ENCODE measurements at regions not wholly inside any gene's neighbourhood (a gene's known extent, or its start where the extent isn't known, plus 50 kb on each side); places are given as distances from the start of the nearest gene placed in this dataset.

DNA sequence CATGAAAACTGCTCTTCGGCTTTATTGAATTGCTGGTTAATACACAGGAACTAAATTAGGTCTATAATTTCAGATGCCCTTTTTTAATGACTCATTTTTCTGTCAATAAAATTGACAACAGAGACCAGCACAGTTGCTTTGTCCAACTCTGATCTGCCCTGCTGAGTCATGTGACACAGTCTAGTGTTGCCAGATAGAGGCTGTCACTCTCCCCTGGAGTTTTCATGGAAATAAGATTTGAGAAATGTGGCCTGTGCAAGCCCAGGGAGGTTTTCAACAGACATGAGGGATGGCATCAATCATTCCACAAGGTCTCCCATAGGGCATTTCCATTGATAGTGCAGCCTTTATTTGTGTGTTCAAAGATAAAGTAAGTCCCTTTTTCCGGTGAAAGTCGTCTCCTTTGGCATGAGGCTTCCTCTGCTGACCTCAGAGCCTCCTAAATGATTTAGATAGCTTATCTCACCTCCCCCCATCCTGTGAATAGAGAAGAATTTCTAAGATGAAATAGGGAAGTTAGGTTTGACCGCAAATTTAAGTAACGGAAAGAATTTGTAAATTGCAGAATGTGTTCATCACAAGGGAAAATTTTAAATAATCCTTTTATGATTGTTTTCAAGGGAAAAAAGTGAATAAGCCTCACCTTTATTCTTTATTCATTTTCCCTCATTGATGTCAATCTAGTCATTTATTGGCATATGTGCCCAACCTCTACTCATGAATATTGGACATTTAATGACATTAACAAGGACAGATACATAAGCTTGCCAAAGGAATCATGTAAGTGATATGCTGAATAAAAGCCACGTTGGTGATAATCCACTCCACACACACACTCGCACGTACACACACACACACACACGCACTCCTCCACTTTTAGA lies 277.7 kb downstream of the ADGB start:
- peak overlapping the region; percentile 72 for H3K4me2 ChIP-seq (replicated peaks; ENCODE audit: extremely low read depth, low read length, poor library complexity, severe bottlenecking)
- no peaks in the 10 kb centered on the region for H3K27me3 ChIP-seq (ENCODE audit: control insufficient read depth in 2 of 2, insufficient read depth in 2 of 2, low read length in 2 of 2)
- peaks cover 0 to 3% (median 0%) of the 10 kb centered on the region in 7 donors for H3K9me3 Mint-ChIP-seq
- peaks cover 41% of the 10 kb centered on the region for H3K4me1 Mint-ChIP-seq
- peak; percentile 54 to 81 (median 74) for DNase-seq
- H3K27me3 Mint-ChIP-seq (ENCODE audit: low read depth in 3 of 3): peaks cover 0 to 3% (median 0%) of the 10 kb centered on the region in 3 donors
- H3K9ac ChIP-seq (ENCODE audit: insufficient read depth, low read length, poor library complexity, severe bottlenecking): peak overlapping the region; percentile 32
- peak overlapping the region; percentile 90 to 99 (median 97) for H3K27ac Mint-ChIP-seq
- H4K20me1 ChIP-seq (ENCODE audit: insufficient read depth, low read length): no peaks in the 10 kb centered on the region
- TF ChIP-seq, protein P1, sequence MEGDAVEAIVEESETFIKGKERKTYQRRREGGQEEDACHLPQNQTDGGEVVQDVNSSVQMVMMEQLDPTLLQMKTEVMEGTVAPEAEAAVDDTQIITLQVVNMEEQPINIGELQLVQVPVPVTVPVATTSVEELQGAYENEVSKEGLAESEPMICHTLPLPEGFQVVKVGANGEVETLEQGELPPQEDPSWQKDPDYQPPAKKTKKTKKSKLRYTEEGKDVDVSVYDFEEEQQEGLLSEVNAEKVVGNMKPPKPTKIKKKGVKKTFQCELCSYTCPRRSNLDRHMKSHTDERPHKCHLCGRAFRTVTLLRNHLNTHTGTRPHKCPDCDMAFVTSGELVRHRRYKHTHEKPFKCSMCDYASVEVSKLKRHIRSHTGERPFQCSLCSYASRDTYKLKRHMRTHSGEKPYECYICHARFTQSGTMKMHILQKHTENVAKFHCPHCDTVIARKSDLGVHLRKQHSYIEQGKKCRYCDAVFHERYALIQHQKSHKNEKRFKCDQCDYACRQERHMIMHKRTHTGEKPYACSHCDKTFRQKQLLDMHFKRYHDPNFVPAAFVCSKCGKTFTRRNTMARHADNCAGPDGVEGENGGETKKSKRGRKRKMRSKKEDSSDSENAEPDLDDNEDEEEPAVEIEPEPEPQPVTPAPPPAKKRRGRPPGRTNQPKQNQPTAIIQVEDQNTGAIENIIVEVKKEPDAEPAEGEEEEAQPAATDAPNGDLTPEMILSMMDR (IDR thresholded peaks at IDR 0.05): no peak
- peak overlapping the region; percentile 51 to 85 for H3K27ac ChIP-seq (ENCODE audit: low read depth in 1 of 2, low read length in 2 of 2)
- H3K79me2 ChIP-seq (ENCODE audit: insufficient read depth, low read length): peaks cover 5% of the 10 kb centered on the region
- H3K36me3 Mint-ChIP-seq: peaks cover 0 to 2% of the 10 kb centered on the region in 2 donors
- no peak overlapping the region for H2AFZ ChIP-seq (ENCODE audit: insufficient read depth, low read depth, low read length, poor library complexity, severe bottlenecking)
- no CpG with 5 or more reads among the region's 9 CpGs for WGBS (ENCODE audit: insufficient coverage)
- no peaks in the 10 kb centered on the region for H3K36me3 ChIP-seq (replicated peaks in 1 of 2; ENCODE audit: control insufficient read depth in 1 of 2, insufficient read depth in 2 of 2, low read length in 2 of 2)
- intact Hi-C loops (cut with micrococcal nuclease): loop anchor here (5.0 kb wide), 1 partner anchor 36 kb away; no protein-coding TSS in a partner anchor
- H3K4me1 ChIP-seq (ENCODE audit: control insufficient read depth in 1 of 2, insufficient read depth in 2 of 2, low read length in 2 of 2): peaks cover 40 to 52% of the 10 kb centered on the region in 2 donors
- H3K4me3 Mint-ChIP-seq: peak overlapping the region in 1 of 2 donors; percentile 81
- peak overlapping the region in 2 of 3 experiments; percentile 27 to 65 for H3K4me3 ChIP-seq (replicated peaks in 1 of 3; ENCODE audit: low read depth in 2 of 3, low read length in 3 of 3)
- H3K9me3 ChIP-seq (replicated peaks in 1 of 2; ENCODE audit: control insufficient read depth in 1 of 2, insufficient read depth in 1 of 2, low read length in 2 of 2): no peaks in the 10 kb centered on the region

DNA sequence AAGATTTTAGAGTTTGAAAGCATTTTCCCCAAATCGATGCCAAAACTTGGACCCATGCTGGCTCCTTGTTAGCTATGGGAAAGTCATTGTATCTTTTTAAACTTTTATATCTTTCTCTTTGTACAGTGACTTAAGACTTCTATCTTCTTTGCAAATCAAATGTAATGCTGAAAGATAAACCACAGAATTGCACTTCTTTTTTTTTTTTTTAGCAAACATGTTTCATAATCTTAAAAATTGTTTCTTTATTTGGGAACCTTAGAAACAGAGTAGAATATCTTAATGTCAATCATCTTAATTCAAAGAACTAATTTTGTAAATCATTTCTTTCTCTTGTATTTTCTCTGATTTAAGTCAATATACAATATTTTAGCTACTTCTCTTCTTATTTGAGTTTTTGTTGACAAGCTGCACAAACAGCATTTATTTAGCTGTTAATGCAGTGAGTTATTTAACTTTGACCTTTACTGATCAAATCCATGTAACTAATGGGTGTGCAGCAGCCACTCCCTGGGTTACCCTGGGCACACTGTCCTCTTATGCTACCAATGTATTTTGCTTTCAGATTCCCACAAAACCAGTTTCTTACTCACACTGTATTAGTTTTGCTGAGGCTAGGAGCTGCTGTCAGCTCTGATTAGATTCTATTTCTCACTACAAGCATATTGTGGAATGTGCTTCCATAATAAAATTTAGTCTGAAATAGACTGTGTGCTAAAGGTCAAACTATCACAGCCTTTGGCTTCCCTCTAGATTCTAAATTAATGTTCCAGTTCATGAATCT lies 279.6 kb downstream of the ADGB start:
- peaks cover 0 to 3% (median 0%) of the 10 kb centered on the region in 3 donors for H3K27me3 Mint-ChIP-seq (ENCODE audit: low read depth in 3 of 3)
- Histone ChIP-seq H2AFZ (ENCODE audit: insufficient read depth, low read depth, low read length, poor library complexity, severe bottlenecking) (no peak overlapping the region), H4K20me1 (ENCODE audit: insufficient read depth, low read length) (no peaks in the 10 kb centered on the region), H3K27me3 (ENCODE audit: control insufficient read depth in 2 of 2, insufficient read depth in 2 of 2, low read length in 2 of 2) (no peaks in the 10 kb centered on the region), H3K9ac (ENCODE audit: insufficient read depth, low read length, poor library complexity, severe bottlenecking) (peak overlapping the region; percentile 38), H3K79me2 (ENCODE audit: insufficient read depth, low read length) (peaks cover 5% of the 10 kb centered on the region), H3K4me1 (ENCODE audit: control insufficient read depth in 1 of 2, insufficient read depth in 2 of 2, low read length in 2 of 2) (peaks cover 40 to 52% of the 10 kb centered on the region in 2 donors), H3K4me3 (replicated peaks in 1 of 3; ENCODE audit: low read depth in 2 of 3, low read length in 3 of 3) (peak overlapping the region in 1 of 3 experiments; percentile 56), H3K27ac (ENCODE audit: low read depth in 1 of 2, low read length in 2 of 2) (peak overlapping the region; percentile 79 to 85), H3K4me2 (replicated peaks; ENCODE audit: extremely low read depth, low read length, poor library complexity, severe bottlenecking) (peak overlapping the region; percentile 72), H3K9me3 (replicated peaks in 1 of 2; ENCODE audit: control insufficient read depth in 1 of 2, insufficient read depth in 1 of 2, low read length in 2 of 2) (no peaks in the 10 kb centered on the region), H3K36me3 (replicated peaks in 1 of 2; ENCODE audit: control insufficient read depth in 1 of 2, insufficient read depth in 2 of 2, low read length in 2 of 2) (no peaks in the 10 kb centered on the region)
- H3K4me3 Mint-ChIP-seq: peak overlapping the region; percentile 28 to 68
- intact Hi-C loops (cut with micrococcal nuclease): loop anchor here (5.0 kb wide), 1 partner anchor 34 kb away; no protein-coding TSS in a partner anchor
- WGBS (ENCODE audit: insufficient coverage): no CpG with 5 or more reads among the region's 1 CpG
- H3K9me3 Mint-ChIP-seq: peaks cover 0 to 3% (median 0%) of the 10 kb centered on the region in 7 donors
- peak in 1 of 3 donors; percentile 52 for DNase-seq
- H3K4me1 Mint-ChIP-seq: peaks cover 41% of the 10 kb centered on the region
- H3K27ac Mint-ChIP-seq: peak overlapping the region; percentile 90 to 99 (median 96)
- H3K36me3 Mint-ChIP-seq: peaks cover 0 to 2% of the 10 kb centered on the region in 2 donors
- TF ChIP-seq, protein P1 (IDR thresholded peaks at IDR 0.05): no peak
